Subcutaneous abdominal adipose tissue (tissue), 5 donors: ENCODE measurements at regions not wholly inside any gene's neighbourhood (a gene's known extent, or its start where the extent isn't known, plus 50 kb on each side); places are given as distances from the start of the nearest gene placed in this dataset.

Experiments
- H3K27ac ChIP-seq: one replicate; pipeline ENCODE4 v1.7.0; 2013; ENCODE audit warnings: low read depth, mild to moderate bottlenecking, inconsistent platforms, low read length, moderate library complexity
- H3K27me3 ChIP-seq, 5 donors: one replicate each; pipeline ENCODE4 v1.7.0; 2013; ENCODE audit warnings: low read length in 5 of 5, inconsistent platforms in 1 of 5; ENCODE audit not compliant: control insufficient read depth in 5 of 5, insufficient read depth in 4 of 5
- H3K36me3 ChIP-seq, 5 donors: one replicate each; pipeline ENCODE4 v1.7.0; 2013; ENCODE audit warnings: low read length in 5 of 5; ENCODE audit not compliant: control insufficient read depth in 5 of 5, insufficient read depth in 5 of 5
- H3K4me1 ChIP-seq, 5 donors: one replicate each; pipeline ENCODE4 v1.7.0; 2013; ENCODE audit warnings: low read length in 5 of 5, mild to moderate bottlenecking in 3 of 5, moderate library complexity in 1 of 5; ENCODE audit not compliant: control insufficient read depth in 5 of 5, insufficient read depth in 5 of 5
- H3K4me3 ChIP-seq, 5 donors: one replicate each; pipeline ENCODE4 v1.7.0; 2013; ENCODE audit warnings: low read length in 5 of 5, low read depth in 1 of 5
- H3K9ac ChIP-seq, 5 donors: one replicate each; pipeline ENCODE4 v1.7.0; 2013; ENCODE audit warnings: low read length in 5 of 5, mild to moderate bottlenecking in 4 of 5, moderate library complexity in 3 of 5
- H3K9me3 ChIP-seq, 5 donors: one replicate each; pipeline ENCODE4 v1.7.0; 2013; ENCODE audit warnings: low read length in 5 of 5; ENCODE audit not compliant: control insufficient read depth in 5 of 5
- donor health status: healthy.
- donor health status: healthy.
- donor health status: healthy.
- donor health status: healthy.
- donor health status: healthy.

- Histone ChIP-seq H3K9ac (no peak overlapping the region), H3K4me1 (no peaks in the 10 kb centered on the region), H3K9me3 (no peaks in the 10 kb centered on the region), H3K27ac (no peak overlapping the region), H3K27me3 (peaks cover 0 to 3% (median 0%) of the 10 kb centered on the region in 5 donors), H3K36me3 (no peaks in the 10 kb centered on the region), H3K4me3 (no peak overlapping the region)
Observed at GRCh38 chr2:60268661-60269060, 284.8 kb downstream of the BCL11A start.

- Histone ChIP-seq H3K9ac (no peak overlapping the region), H3K4me3 (no peak overlapping the region), H3K4me1 (no peaks in the 10 kb centered on the region), H3K27me3 (peaks cover 0 to 3% (median 0%) of the 10 kb centered on the region in 5 donors), H3K36me3 (no peaks in the 10 kb centered on the region), H3K27ac (no peak overlapping the region), H3K9me3 (no peaks in the 10 kb centered on the region)
Observed at GRCh38 chr2:60268032-60268431, 285.4 kb downstream of the BCL11A start.

- H3K9me3 ChIP-seq, result no peaks in the 10 kb centered on the region
- H3K27ac ChIP-seq, result no peak overlapping the region
- no peaks in the 10 kb centered on the region for H3K36me3 ChIP-seq
- H3K27me3 ChIP-seq, result peaks cover 0 to 3% (median 0%) of the 10 kb centered on the region in 5 donors
- no peak overlapping the region for H3K9ac ChIP-seq
- H3K4me1 ChIP-seq, result no peaks in the 10 kb centered on the region
- no peak overlapping the region for H3K4me3 ChIP-seq
Observed at GRCh38 chr2:60267122-60267521, 286.3 kb downstream of the BCL11A start.

- Histone ChIP-seq H3K36me3 (no peaks in the 10 kb centered on the region), H3K27ac (no peak overlapping the region), H3K4me3 (no peak overlapping the region), H3K4me1 (no peaks in the 10 kb centered on the region), H3K9me3 (no peaks in the 10 kb centered on the region), H3K27me3 (peaks cover 0 to 3% (median 0%) of the 10 kb centered on the region in 5 donors), H3K9ac (no peak overlapping the region)
Observed at GRCh38 chr2:60262178-60262577, 291.3 kb downstream of the BCL11A start.

DNA sequence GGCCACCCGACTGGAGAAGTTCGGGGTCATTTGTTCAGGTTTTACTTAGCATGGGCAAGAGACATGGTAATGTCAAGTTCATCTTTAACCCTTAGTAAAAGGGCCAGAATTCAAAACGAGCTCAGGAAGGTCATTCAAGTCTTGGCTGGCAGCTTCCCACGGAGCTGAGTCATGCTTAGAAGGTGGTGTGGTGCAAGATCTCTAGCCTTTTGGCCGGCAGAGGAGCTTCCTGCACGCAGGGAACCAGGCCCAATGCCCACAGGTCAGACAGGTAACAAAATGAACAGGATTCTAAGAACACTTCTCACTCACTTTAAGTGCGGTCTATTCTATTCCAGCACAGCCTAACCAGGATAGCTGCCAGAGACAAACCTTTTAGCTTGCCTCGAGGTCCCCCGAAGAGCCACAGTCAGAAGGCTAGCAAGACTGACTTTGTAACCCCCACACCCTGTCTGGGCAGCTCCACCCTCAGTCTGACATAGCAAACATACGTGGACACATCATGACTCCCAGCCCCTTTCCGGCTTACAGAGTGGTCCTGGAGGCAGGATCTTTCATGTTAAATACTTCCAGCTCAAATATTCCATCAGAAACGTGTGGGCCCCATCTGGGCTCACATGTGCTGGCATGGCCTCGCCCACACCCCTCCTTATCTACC is 292.7 kb downstream of the BCL11A start:
- no peak overlapping the region for H3K27ac ChIP-seq

GRCh38 chr2:60259781-60260180 is 293.7 kb downstream of the BCL11A start:
- H3K27ac ChIP-seq, result no peak overlapping the region
- H3K4me3 ChIP-seq, result no peak overlapping the region
- H3K27me3 ChIP-seq, result peaks cover 0 to 3% (median 0%) of the 10 kb centered on the region in 5 donors
- H3K9me3 ChIP-seq, result no peaks in the 10 kb centered on the region
- no peaks in the 10 kb centered on the region for H3K4me1 ChIP-seq
- no peak overlapping the region for H3K9ac ChIP-seq
- no peaks in the 10 kb centered on the region for H3K36me3 ChIP-seq

More for the DNA sequence above, 292.7 kb downstream of the BCL11A start:
- H3K4me1 ChIP-seq, result no peaks in the 10 kb centered on the region
- no peak overlapping the region for H3K4me3 ChIP-seq
- no peak overlapping the region for H3K9ac ChIP-seq
- no peaks in the 10 kb centered on the region for H3K36me3 ChIP-seq
- H3K27me3 ChIP-seq, result peaks cover 0 to 3% (median 0%) of the 10 kb centered on the region in 5 donors
- H3K9me3 ChIP-seq, result no peaks in the 10 kb centered on the region

DNA sequence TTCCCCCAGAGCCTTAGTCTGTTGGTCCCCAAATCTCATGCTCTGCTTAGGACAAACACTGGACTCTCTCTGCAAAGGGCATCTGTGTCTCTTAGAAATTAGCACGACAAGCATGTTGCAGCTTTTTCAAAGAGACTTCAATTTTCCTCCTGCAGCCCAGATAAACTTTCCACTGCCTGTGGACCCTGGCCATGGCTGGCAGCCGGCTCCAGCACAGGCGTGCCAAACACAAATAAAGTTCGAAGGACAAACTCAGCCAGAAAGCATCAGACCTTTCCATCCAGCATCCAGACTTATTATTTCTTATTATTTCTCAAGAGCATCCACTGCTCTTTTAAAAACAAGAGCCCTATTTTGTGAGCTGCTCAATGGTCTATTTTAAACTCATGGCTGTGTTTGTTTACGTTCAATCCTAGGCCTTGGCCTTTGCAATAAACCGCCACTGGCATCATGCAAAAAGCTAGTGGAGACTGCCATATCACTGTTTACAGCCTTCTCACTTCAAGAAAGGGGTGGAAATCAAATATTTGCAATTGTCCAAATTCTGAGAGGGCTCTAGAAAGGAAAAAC is 300.8 kb downstream of the BCL11A start:
- Histone ChIP-seq H3K9me3 (no peaks in the 10 kb centered on the region), H3K9ac (no peak overlapping the region), H3K4me3 (no peak overlapping the region), H3K4me1 (peaks cover 0 to 12% (median 5%) of the 10 kb centered on the region in 5 donors), H3K27ac (no peak overlapping the region), H3K27me3 (no peaks in the 10 kb centered on the region), H3K36me3 (no peaks in the 10 kb centered on the region)

DNA sequence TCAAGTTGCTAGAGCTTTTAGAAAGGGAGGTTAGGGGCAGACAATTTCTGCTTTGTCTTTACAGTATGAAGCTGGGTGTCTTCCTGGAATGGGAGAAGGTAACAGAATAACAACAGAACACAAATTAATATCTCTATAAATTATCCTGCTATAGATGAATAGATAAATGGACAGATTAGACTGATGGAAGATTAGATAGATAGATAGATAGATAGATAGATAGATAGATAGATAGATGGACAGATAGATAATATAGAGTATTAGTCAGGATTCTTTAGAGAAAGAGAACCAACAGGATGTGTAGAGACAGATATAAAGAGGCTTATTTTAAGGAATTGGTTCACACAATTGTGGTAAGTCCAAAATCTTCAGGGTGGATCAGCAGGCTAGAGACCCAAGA is 302.2 kb downstream of the BCL11A start:
- H3K9ac ChIP-seq, result no peak overlapping the region
- no peak overlapping the region for H3K27ac ChIP-seq
- H3K9me3 ChIP-seq, result no peaks in the 10 kb centered on the region
- no peaks in the 10 kb centered on the region for H3K36me3 ChIP-seq
- H3K4me1 ChIP-seq, result peaks cover 0 to 12% (median 5%) of the 10 kb centered on the region in 5 donors
- H3K4me3 ChIP-seq, result no peak overlapping the region
- no peaks in the 10 kb centered on the region for H3K27me3 ChIP-seq

- Histone ChIP-seq H3K36me3 (no peaks in the 10 kb centered on the region), H3K4me3 (no peak overlapping the region), H3K4me1 (peaks cover 0 to 12% (median 5%) of the 10 kb centered on the region in 5 donors), H3K27me3 (no peaks in the 10 kb centered on the region), H3K9me3 (no peaks in the 10 kb centered on the region), H3K27ac (no peak overlapping the region), H3K9ac (no peak overlapping the region)
Observed at GRCh38 chr2:60249879-60250278, 303.6 kb downstream of the BCL11A start.

GRCh38 chr2:60247471-60247870 is 306.0 kb downstream of the BCL11A start:
- Histone ChIP-seq H3K4me3 (no peak overlapping the region), H3K27me3 (no peaks in the 10 kb centered on the region), H3K36me3 (no peaks in the 10 kb centered on the region), H3K27ac (no peak overlapping the region), H3K9ac (no peak overlapping the region), H3K9me3 (peaks cover 0 to 4% (median 0%) of the 10 kb centered on the region in 5 donors), H3K4me1 (peaks cover 0 to 5% (median 3%) of the 10 kb centered on the region in 5 donors)
